Stimulated activated naive B cell treated with anti-CD40 and anti-IgM and Interleukin-4, amounts not matched to agents 10 μg/mL and 1 μg/mL and 100 μg/mL, for 72 hours (primary cell): ENCODE measurements at regions not wholly inside any gene's neighbourhood (a gene's known extent, or its start where the extent isn't known, plus 50 kb on each side); places are given as distances from the start of the nearest gene placed in this dataset.
"Not testable (repeated sequence)": the region's sequence is repeated elsewhere in the genome, so short reads cannot be mapped to it uniquely, and the experiment has no call there.

Experiments
- ATAC-seq, 2 donors: fragments of 150-1000 bp; cut with Tn5 transposase; replicated peaks; 2 replicates each; pipeline ENCODE4 v1.10.0; 2021; ENCODE audit warnings: moderate library complexity in 1 of 2
- DNase-seq: peaks from one replicate; pipeline ENCODE4 v3.0.0; 2021
- H3K27ac Mint-ChIP-seq: one replicate; pipeline ENCODE4 v1.8.0; 2022; ENCODE audit warnings: mild to moderate bottlenecking, mixed read lengths
- H3K27me3 Mint-ChIP-seq, 2 donors: one replicate each; pipeline ENCODE4 v1.8.0; 2022; ENCODE audit warnings: mixed read lengths in 2 of 2
- H3K36me3 Mint-ChIP-seq, 2 donors: one replicate each; pipeline ENCODE4 v1.8.0; 2022; ENCODE audit warnings: mixed read lengths in 2 of 2, mild to moderate bottlenecking in 1 of 2
- H3K4me1 Mint-ChIP-seq, 2 donors: one replicate each; pipeline ENCODE4 v1.8.0; 2022; ENCODE audit warnings: mixed read lengths in 2 of 2, mild to moderate bottlenecking in 1 of 2
- H3K4me3 Mint-ChIP-seq, 2 donors: one replicate each; pipeline ENCODE4 v1.8.0; 2022; ENCODE audit warnings: mild to moderate bottlenecking in 2 of 2, mixed read lengths in 2 of 2, moderate library complexity in 1 of 2
- H3K9me3 Mint-ChIP-seq, 2 donors: one replicate each; pipeline ENCODE4 v1.8.0; 2022; ENCODE audit warnings: mixed read lengths in 2 of 2, mild to moderate bottlenecking in 1 of 2

DNA sequence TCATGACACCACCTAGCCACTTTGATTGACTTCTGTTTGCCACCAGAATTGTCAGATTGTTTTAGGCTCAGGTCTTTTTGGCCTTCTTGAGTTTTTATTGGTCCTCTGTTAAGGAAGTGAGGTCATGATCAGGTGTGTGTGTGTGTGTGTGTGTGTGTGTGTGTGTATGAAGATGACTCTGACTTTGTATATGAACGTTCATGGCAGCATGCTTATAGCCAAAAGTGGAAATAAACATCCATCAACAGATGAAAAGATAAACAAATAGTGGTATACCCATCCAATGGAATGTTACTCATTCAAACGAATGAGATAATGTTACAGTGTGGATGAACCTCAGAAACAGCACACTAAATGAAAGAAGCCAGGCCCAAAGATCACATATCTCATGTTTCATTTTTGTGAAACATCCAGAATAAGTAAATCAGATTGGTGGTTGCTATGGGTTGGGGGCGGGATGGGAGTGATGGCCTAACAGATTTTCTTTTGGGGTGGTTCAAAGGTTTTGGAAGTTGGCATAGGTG is 258.6 kb downstream of the KTN1 start:
- no peaks in the 10 kb centered on the region for H3K4me1 Mint-ChIP-seq
- H3K27me3 Mint-ChIP-seq: peaks cover 7 to 8% of the 10 kb centered on the region in 2 donors
- H3K27ac Mint-ChIP-seq: no peak overlapping the region
- H3K4me3 Mint-ChIP-seq: no peak overlapping the region
- H3K36me3 Mint-ChIP-seq: no peaks in the 10 kb centered on the region
- ATAC-seq: no peak
- peaks cover 0 to 2% of the 10 kb centered on the region in 2 donors for H3K9me3 Mint-ChIP-seq
- no peak for DNase-seq

DNA sequence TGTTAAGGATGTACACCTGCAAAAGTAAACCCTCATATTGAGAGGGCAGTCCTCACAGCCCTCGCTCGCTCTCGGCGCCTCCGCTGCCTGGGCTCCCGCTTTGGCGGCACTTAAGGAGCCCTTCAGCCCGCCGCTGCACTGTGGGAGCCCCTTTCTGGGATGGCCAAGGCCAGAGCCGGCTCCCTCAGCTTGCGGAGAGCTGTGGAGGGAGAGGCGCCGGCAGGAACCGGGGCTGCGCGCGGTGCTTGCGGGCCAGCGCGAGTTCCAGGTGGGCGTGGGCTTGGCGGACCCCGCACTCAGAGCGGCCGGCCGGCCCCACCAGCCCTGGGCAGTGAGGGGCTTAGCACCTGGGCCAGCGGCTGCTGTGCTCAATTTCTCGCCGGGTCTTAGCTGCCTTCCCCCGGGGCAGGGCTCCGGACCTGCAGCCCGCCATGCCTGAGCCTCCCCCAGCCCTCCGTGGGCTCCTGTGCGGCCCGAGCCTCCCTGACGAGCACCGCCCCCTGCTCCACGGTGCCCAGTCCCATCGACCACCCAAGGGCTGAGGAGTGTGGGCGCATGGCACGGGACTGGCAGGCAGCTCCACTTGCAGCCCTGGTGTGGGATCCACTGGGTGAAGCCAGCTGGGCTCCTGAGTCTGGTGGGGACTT is 259.4 kb downstream of the KTN1 start:
- not testable (repeated sequence) for H3K4me3 Mint-ChIP-seq, H3K27me3 Mint-ChIP-seq, ATAC-seq

DNA sequence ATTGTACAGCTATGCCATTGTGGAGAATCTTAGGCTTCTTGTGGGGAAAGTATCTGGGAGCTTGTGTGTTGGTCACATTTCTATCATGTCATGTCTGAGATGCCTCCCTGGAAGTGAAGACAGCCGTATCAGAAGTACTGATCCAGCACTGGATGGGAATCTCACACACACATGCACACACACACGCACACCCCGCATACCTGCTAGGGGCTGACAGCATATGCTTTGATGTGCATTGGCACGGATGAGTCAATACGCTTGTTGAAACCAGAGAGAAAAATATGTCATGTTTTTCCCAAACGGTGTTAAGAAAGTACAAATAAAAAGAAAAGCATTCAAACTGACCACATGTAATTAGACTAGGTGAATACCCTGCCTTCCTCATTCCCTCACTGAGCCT is 260.8 kb downstream of the KTN1 start:
- DNase-seq (no peak), ATAC-seq (no peak)
- H3K4me3 Mint-ChIP-seq: no peak overlapping the region
- peaks cover 7 to 8% of the 10 kb centered on the region in 2 donors for H3K27me3 Mint-ChIP-seq
- H3K36me3 Mint-ChIP-seq: peaks cover 0 to 3% of the 10 kb centered on the region in 2 donors
- H3K27ac Mint-ChIP-seq: no peak overlapping the region
- no peaks in the 10 kb centered on the region for H3K4me1 Mint-ChIP-seq
- H3K9me3 Mint-ChIP-seq: peaks cover 0 to 4% of the 10 kb centered on the region in 2 donors

More for the DNA sequence above, 259.4 kb downstream of the KTN1 start:
- not testable (repeated sequence) for H3K36me3 Mint-ChIP-seq, DNase-seq, H3K9me3 Mint-ChIP-seq, H3K4me1 Mint-ChIP-seq, H3K27ac Mint-ChIP-seq

DNA sequence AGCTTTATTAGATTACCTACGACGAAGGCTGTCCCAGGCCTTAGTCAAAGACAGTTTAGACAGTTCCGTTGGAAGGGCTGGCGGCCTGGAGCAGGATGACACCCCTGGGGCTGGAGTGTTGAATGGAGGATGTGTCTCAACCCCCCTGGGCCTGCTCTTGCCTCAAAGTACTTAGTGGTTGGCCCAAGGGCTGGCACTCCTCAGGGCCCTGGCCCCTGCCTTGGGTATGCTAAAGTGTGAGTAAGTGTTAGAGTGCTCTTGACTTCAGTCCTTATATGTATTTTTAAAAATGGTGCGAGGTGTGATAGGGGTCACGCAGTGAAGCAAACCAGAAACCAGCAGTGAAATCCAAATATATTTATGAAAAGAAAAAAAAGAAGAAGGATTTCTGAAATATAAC is 261.6 kb downstream of the KTN1 start:
- H3K4me3 Mint-ChIP-seq: no peak overlapping the region
- DNase-seq: no peak
- no peaks in the 10 kb centered on the region for H3K4me1 Mint-ChIP-seq
- no peak overlapping the region for H3K27ac Mint-ChIP-seq
- no peak for ATAC-seq
- peaks cover 4 to 6% of the 10 kb centered on the region in 2 donors for H3K27me3 Mint-ChIP-seq
- H3K36me3 Mint-ChIP-seq: peaks cover 0 to 3% of the 10 kb centered on the region in 2 donors
- peaks cover 0 to 4% of the 10 kb centered on the region in 2 donors for H3K9me3 Mint-ChIP-seq

DNA sequence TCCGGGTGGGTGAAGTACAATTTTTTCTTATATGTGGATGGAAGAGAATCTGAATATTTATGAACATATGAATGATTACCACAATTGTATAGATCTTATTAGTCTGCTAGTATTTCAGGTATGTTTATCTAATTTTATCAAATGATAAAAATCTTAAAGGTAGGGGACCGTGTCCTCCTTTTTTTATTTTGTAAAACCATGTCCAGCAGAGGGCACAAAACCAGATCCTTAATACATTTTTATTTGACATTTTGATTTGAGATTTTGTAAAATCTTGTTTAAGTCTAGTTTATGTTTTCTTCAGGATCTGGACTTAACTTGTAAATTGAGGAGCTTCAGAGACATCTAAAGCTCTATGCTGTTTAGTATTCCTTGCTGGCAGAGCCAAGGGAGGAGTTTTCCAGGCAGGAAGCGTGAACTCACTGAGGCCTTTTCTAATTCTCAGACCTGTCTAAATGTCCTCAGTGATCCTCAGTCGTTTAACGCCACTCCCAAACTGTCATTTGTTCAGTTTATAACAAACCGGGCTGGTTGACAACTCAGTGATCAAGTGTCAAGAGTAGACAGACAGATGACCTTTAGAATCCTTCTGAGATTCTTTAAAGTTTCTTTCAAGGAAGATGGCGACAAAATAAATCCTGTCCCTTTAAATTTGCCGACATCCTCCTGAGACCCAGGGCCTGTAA is 263.9 kb downstream of the KTN1 start:
- Mint-ChIP-seq H3K27ac (no peak overlapping the region), H3K9me3 (peaks cover 0 to 2% of the 10 kb centered on the region in 2 donors), H3K4me1 (peaks cover 0 to 1% of the 10 kb centered on the region in 2 donors), H3K27me3 (peaks cover 0 to 6% of the 10 kb centered on the region in 2 donors), H3K4me3 (no peak overlapping the region), H3K36me3 (peaks cover 0 to 3% of the 10 kb centered on the region in 2 donors)
- no peak for ATAC-seq
- no peak for DNase-seq

DNA sequence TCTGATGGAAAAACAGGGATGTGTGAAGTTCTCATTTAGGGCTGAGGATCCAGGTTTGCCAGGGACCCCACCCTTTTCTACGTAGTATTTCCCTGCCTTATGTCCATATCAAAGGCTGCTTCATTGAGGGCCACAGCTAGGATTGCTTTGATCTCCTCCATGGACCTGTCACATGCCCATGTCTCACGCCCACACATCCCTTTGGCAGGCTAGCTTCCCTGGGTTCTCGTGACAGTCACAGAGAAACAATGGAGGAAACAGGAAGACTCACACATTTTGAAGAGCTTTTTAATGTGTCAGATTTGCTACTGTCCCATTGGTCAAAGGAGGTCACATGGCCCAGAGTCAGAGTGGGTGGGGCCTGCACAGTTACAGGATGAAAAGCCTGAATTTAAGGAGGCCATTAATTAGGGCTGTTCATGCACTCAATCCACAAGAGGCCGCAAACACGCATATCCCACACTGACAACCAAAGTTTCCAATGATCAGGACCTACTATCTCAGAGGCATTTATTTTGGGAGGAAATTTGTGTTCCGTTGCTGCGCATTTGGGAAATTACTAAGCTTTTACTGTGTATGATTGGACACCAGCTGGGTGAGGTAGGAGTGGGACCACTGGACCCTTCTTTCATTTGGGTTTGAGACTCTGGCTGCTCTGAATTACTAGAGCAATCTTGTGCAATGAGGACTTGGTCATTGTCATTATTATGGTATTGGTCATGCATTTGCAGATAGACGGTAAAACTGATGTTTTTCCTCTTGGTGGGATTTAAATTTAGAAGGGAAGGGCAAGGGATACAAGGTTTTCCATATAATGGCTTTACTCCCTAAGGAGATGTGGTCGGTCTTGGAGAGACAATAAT is 266.2 kb downstream of the KTN1 start:
- H3K36me3 Mint-ChIP-seq: peaks cover 0 to 3% of the 10 kb centered on the region in 2 donors
- H3K9me3 Mint-ChIP-seq: peaks cover 0 to 3% of the 10 kb centered on the region in 2 donors
- H3K4me1 Mint-ChIP-seq: peaks cover 0 to 1% of the 10 kb centered on the region in 2 donors
- H3K4me3 Mint-ChIP-seq: no peak overlapping the region
- no peak overlapping the region for H3K27ac Mint-ChIP-seq
- DNase-seq (no peak), ATAC-seq (no peak)
- H3K27me3 Mint-ChIP-seq: peaks cover 5 to 11% of the 10 kb centered on the region in 2 donors

DNA sequence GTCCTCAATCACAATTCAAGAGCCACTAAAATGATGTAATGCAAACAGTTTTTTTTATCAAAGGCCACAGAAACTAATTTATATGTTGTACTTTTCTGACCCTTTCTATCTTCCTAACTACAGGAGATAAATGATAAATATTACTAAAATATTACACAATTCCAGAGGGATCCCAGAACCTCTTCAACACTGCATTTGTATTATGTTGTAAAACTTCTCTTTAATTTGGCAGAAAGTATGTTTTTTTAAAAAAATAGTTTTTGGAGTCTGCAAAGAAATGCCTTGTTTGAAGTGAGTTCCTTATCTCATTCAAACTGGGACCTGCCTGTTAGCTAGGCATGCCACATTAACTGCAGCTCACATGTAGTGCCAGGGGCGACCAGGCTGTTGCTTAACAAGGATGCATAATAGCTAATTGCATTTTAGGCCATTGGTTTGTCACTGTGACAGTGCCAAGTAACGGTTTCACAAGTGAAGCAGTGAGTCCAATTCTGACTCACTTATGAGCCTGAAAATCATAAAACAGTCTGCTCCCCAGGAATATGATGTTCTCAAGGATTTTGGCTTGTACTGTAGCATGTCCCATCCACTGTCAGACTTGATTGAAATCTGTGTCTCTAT is 266.9 kb downstream of the KTN1 start:
- Mint-ChIP-seq H3K4me3 (no peak overlapping the region), H3K9me3 (peaks cover 0 to 3% of the 10 kb centered on the region in 2 donors), H3K36me3 (peaks cover 0 to 3% of the 10 kb centered on the region in 2 donors), H3K27me3 (peaks cover 5 to 11% of the 10 kb centered on the region in 2 donors), H3K4me1 (peaks cover 0 to 1% of the 10 kb centered on the region in 2 donors), H3K27ac (no peak overlapping the region)
- no peak for DNase-seq
- no peak for ATAC-seq

DNA sequence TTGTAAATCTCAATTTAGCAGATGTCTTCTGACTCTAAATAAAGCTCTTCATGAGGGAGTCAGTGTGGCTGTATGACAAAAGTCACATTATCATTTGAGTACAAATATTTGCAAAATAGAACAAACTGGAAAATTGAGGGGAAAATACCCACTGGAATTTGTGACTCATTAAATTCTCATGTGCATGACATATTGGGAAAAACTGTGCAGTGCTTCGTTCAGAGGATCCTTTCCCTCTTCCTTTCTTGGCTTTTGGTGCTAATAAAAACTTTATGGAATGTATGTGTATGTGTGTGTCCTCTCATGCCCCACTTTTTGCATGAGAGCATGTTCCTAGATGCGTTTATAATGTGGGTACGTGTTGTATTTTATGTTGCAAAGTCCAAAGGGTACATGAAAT is 267.8 kb downstream of the KTN1 start:
- Mint-ChIP-seq H3K4me3 (no peak overlapping the region), H3K9me3 (peaks cover 0 to 3% of the 10 kb centered on the region in 2 donors), H3K27me3 (peaks cover 5 to 11% of the 10 kb centered on the region in 2 donors), H3K36me3 (peaks cover 0 to 3% of the 10 kb centered on the region in 2 donors), H3K27ac (no peak overlapping the region), H3K4me1 (peaks cover 0 to 1% of the 10 kb centered on the region in 2 donors)
- ATAC-seq (no peak), DNase-seq (no peak)

DNA sequence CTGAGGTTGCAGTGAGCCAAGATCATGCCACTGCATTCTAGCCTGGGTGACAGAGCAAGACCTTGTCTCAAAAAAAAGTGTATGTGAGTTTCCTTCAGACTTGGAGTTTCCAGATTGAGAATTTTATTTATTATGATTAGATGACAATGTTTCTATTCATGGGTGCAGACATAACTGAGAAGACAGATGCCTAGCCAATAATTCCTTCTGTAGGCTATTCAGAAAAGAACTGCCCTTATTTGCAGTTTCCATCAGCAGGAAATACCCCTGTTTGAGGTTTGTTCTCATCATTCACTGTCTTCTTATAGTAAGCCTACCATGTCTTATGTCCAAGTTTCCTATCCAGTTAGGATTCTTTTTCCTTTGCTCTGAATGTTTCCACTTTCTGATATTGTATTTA is 269.0 kb downstream of the KTN1 start:
- H3K27me3 Mint-ChIP-seq: peaks cover 5 to 11% of the 10 kb centered on the region in 2 donors
- peaks cover 0 to 1% of the 10 kb centered on the region in 2 donors for H3K4me1 Mint-ChIP-seq
- DNase-seq (no peak), ATAC-seq (peak in 1 of 2 donors; percentile 65)
- peaks cover 0 to 3% of the 10 kb centered on the region in 2 donors for H3K9me3 Mint-ChIP-seq
- no peak overlapping the region for H3K4me3 Mint-ChIP-seq
- H3K36me3 Mint-ChIP-seq: peaks cover 0 to 3% of the 10 kb centered on the region in 2 donors
- no peak overlapping the region for H3K27ac Mint-ChIP-seq

DNA sequence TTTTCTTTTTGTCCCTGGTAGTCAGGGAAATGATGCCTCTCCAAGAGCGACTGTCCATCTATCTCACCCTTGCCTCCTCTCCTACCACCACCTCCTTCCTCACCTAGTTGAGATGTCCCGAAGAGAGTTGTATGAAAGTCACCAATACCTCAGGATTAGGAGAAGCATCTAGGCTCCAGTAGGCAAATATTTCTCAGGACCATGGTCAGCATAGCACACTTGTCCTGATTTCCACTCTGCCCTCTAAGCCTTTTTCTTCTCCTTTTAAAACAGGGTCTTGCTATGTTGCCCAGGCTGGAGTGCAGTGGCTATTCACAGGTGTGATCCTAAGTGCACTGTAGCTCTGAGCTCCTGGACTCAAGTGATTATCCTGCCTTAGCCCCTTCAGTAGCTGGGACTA is 268.4 kb upstream of the PELI2 start:
- no peak for DNase-seq
- ATAC-seq: no peak
- H3K4me3 Mint-ChIP-seq: no peak overlapping the region
- peaks cover 0 to 3% of the 10 kb centered on the region in 2 donors for H3K36me3 Mint-ChIP-seq
- H3K27me3 Mint-ChIP-seq: peaks cover 5 to 11% of the 10 kb centered on the region in 2 donors
- no peak overlapping the region for H3K27ac Mint-ChIP-seq
- H3K9me3 Mint-ChIP-seq: peaks cover 0 to 3% of the 10 kb centered on the region in 2 donors
- H3K4me1 Mint-ChIP-seq: peaks cover 0 to 1% of the 10 kb centered on the region in 2 donors

DNA sequence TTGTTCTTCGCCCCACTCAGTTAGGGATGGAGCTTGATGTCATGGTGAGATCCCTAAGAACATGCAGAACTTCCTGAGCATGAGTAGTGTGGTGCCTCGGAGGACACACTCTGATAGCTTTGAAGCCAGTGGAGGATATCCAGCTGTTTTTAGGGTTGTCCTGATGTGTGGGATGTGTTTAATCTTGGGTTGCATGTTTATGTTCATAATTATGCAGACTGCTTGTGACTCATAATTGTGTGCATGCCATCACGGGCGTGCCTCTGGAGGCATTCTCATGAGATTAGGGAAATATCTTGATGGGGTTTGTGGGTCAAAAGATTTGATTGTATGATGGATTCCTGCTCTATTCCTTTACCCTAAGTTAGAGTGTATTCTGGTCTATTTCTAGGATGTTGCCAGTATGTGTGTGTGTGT is 267.4 kb upstream of the PELI2 start:
- Mint-ChIP-seq H3K27me3 (peaks cover 5 to 11% of the 10 kb centered on the region in 2 donors), H3K4me3 (no peak overlapping the region), H3K27ac (no peak overlapping the region), H3K9me3 (peaks cover 0 to 1% of the 10 kb centered on the region in 2 donors), H3K4me1 (peaks cover 0 to 1% of the 10 kb centered on the region in 2 donors), H3K36me3 (no peaks in the 10 kb centered on the region)
- no peak for ATAC-seq
- no peak for DNase-seq

DNA sequence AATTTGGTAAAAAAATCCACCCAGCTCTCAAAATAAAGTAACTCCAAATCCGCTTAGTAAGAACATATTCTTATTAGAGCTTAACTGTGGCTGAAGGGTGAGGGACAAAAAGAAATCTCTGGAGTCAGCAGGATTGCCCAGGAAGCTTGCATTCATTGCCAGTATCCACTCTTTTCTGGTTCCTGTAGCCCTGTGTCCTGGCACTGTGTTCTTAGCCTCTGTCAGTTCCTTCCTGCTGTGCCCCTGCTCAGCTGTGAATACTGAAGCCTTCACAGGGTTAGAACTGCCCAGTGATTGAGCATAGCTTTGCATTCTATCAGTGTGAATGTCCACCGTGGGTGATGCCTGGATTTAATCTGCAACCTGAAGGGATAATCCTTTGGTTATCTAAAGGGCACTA is 266.9 kb upstream of the PELI2 start:
- no peak for DNase-seq
- Mint-ChIP-seq H3K4me1 (peaks cover 0 to 1% of the 10 kb centered on the region in 2 donors), H3K9me3 (peaks cover 0 to 1% of the 10 kb centered on the region in 2 donors), H3K36me3 (no peaks in the 10 kb centered on the region), H3K27ac (no peak overlapping the region), H3K4me3 (no peak overlapping the region), H3K27me3 (peaks cover 5 to 11% of the 10 kb centered on the region in 2 donors)
- no peak for ATAC-seq

DNA sequence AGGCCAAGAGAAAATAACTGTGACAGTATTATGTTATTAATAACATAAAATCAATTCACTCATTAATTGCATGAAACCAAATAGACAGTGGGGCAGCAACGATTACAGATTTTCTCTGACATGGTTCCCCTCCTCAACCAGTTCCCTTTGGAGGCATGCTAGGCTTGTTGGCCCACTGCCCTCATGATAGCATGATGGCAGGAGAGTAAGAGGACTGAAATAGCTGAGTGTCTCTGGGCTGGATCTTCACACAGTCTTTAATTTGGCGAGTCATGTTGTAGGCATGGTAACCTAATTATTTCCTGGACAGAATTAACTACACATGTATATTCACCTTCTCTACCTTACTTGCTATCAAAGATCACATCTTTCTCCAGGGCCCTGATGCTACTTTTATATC is 266.2 kb upstream of the PELI2 start:
- H3K27me3 Mint-ChIP-seq: peaks cover 5 to 11% of the 10 kb centered on the region in 2 donors
- ATAC-seq: no peak
- H3K4me1 Mint-ChIP-seq: peaks cover 0 to 1% of the 10 kb centered on the region in 2 donors
- H3K27ac Mint-ChIP-seq: no peak overlapping the region
- no peak overlapping the region for H3K4me3 Mint-ChIP-seq
- peaks cover 0 to 1% of the 10 kb centered on the region in 2 donors for H3K9me3 Mint-ChIP-seq
- no peaks in the 10 kb centered on the region for H3K36me3 Mint-ChIP-seq
- DNase-seq: no peak

DNA sequence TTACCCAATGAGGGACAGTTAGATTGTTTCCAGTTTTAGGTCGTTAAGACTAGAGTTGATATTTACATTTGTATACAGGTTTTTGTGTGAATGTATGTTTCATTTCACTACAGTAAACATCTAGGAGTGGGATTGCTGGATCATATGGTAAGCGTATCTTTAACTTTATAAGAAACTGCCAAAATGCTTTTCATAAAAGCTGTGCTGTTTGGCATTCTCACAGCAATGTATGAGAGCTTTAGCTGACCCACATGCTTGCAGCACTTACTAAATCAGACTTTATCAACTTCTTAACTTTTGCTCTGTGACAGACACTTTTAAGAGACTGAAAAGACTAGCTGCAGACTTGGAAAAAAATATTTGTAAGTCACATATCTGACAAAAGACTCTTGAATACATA is 262.5 kb upstream of the PELI2 start:
- ATAC-seq (no peak), DNase-seq (no peak)
- peaks cover 0 to 5% of the 10 kb centered on the region in 2 donors for H3K36me3 Mint-ChIP-seq
- H3K27me3 Mint-ChIP-seq: no peaks in the 10 kb centered on the region
- H3K4me3 Mint-ChIP-seq: no peak overlapping the region
- H3K4me1 Mint-ChIP-seq: no peaks in the 10 kb centered on the region
- H3K27ac Mint-ChIP-seq: no peak overlapping the region
- H3K9me3 Mint-ChIP-seq: peaks cover 8 to 9% of the 10 kb centered on the region in 2 donors
